ENCODE measurements at regions not wholly inside any gene's neighbourhood (a gene's known extent, or its start where the extent isn't known, plus 50 kb on each side); places are given as distances from the start of the nearest gene placed in this dataset.

GRCh38 chr1:83631851-83632250 is 367.1 kb downstream of the TTLL7 start:
- no TSS peak for BruUV-seq (replicated peaks)
- CTCF ChIA-PET: no interaction called here

More at GRCh38 chr1:83631851-83632250, 367.1 kb downstream of the TTLL7 start:
- no peaks in the 10 kb centered on the region for H3K9me3 ChIP-seq (replicated peaks; ENCODE audit: control insufficient read depth, insufficient read depth, low read length)
- no peaks in the 10 kb centered on the region for H3K36me3 ChIP-seq (ENCODE audit: control insufficient read depth in 2 of 2, insufficient read depth in 2 of 2, low read length in 1 of 2)
- ChIA-PET SMC1A (ENCODE audit: uncharacterized antibody, unreplicated experiment) (interaction anchor here (0.7 to 1.3 kb wide), 2 partner anchors 9 to 679 kb away, joined by 3 to 4 read pairs; no protein-coding TSS in a partner anchor), POLR2A (no interaction called here), RAD21 (ENCODE audit: unreplicated experiment) (no interaction called here)
- in situ Hi-C loops (cut with MboI): no loop called here
- FAIRE-seq: no peak
- no peak overlapping the region for H2AFZ ChIP-seq (ENCODE audit: control insufficient read depth, low read depth, low read length)
- intact Hi-C loops (cut with micrococcal nuclease; ENCODE audit: unreplicated experiment): no loop called here
- H3K79me2 ChIP-seq (ENCODE audit: control insufficient read depth, insufficient read depth, low read length): no peaks in the 10 kb centered on the region
- no peaks in the 10 kb centered on the region for H3K27me3 ChIP-seq (replicated peaks in 1 of 2; ENCODE audit: control insufficient read depth in 2 of 2, insufficient read depth in 2 of 2, low read length in 1 of 2)
- no peak overlapping the region for H3K4me2 ChIP-seq (ENCODE audit: control insufficient read depth, insufficient read depth)
- H3K4me1 ChIP-seq (ENCODE audit: control insufficient read depth, insufficient read depth, low read length): no peaks in the 10 kb centered on the region
- H4K20me1 ChIP-seq (ENCODE audit: control insufficient read depth, insufficient read depth): no peaks in the 10 kb centered on the region
- no peak overlapping the region for H3K4me3 ChIP-seq
- H3K9ac ChIP-seq (ENCODE audit: control insufficient read depth, insufficient read depth, low read length): no peak overlapping the region
- TF ChIP-seq FOXK2 (IDR thresholded peaks at IDR 0.05): no peak
- TF ChIP-seq ZZZ3 (IDR thresholded peaks at IDR 0.05; ENCODE audit: control insufficient read depth, insufficient read length, low read depth): no peak
- TF ChIP-seq STAT1 (conservative IDR thresholded peaks at IDR 0.05): no peak
- TF ChIP-seq, protein P1, sequence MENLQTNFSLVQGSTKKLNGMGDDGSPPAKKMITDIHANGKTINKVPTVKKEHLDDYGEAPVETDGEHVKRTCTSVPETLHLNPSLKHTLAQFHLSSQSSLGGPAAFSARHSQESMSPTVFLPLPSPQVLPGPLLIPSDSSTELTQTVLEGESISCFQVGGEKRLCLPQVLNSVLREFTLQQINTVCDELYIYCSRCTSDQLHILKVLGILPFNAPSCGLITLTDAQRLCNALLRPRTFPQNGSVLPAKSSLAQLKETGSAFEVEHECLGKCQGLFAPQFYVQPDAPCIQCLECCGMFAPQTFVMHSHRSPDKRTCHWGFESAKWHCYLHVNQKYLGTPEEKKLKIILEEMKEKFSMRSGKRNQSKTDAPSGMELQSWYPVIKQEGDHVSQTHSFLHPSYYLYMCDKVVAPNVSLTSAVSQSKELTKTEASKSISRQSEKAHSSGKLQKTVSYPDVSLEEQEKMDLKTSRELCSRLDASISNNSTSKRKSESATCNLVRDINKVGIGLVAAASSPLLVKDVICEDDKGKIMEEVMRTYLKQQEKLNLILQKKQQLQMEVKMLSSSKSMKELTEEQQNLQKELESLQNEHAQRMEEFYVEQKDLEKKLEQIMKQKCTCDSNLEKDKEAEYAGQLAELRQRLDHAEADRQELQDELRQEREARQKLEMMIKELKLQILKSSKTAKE (IDR thresholded peaks at IDR 0.05; ENCODE audit: low read depth, poor library complexity, severe bottlenecking): no peak
- TF ChIP-seq RFX5 (IDR thresholded peaks at IDR 0.05; ENCODE audit: low read depth, low read length): no peak
- TF ChIP-seq ZNF384 (IDR thresholded peaks at IDR 0.05; ENCODE audit: borderline replicate concordance, low read depth, low read length): no peak
- TF ChIP-seq PAX5 (IDR thresholded peaks at IDR 0.05; ENCODE audit: borderline replicate concordance, low read depth, low read length): no peak
- TF ChIP-seq TAF1 (IDR thresholded peaks at IDR 0.05; ENCODE audit: borderline replicate concordance, low read depth, low read length): no peak
- no peak for TF ChIP-seq ATF7 (IDR thresholded peaks at IDR 0.05; ENCODE audit: low read depth)
- TF ChIP-seq ZNF687 (IDR thresholded peaks at IDR 0.05): no peak
- TF ChIP-seq JUND (IDR thresholded peaks at IDR 0.05; ENCODE audit: low read depth, low read length): no peak
- TF ChIP-seq, protein P2, sequence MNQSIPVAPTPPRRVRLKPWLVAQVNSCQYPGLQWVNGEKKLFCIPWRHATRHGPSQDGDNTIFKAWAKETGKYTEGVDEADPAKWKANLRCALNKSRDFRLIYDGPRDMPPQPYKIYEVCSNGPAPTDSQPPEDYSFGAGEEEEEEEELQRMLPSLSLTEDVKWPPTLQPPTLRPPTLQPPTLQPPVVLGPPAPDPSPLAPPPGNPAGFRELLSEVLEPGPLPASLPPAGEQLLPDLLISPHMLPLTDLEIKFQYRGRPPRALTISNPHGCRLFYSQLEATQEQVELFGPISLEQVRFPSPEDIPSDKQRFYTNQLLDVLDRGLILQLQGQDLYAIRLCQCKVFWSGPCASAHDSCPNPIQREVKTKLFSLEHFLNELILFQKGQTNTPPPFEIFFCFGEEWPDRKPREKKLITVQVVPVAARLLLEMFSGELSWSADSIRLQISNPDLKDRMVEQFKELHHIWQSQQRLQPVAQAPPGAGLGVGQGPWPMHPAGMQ (IDR thresholded peaks at IDR 0.05; ENCODE audit: borderline replicate concordance): no peak
- no peak for TF ChIP-seq RELA (IDR thresholded peaks at IDR 0.05; ENCODE audit: borderline replicate concordance, partially characterized antibody)
- TF ChIP-seq, protein P3, sequence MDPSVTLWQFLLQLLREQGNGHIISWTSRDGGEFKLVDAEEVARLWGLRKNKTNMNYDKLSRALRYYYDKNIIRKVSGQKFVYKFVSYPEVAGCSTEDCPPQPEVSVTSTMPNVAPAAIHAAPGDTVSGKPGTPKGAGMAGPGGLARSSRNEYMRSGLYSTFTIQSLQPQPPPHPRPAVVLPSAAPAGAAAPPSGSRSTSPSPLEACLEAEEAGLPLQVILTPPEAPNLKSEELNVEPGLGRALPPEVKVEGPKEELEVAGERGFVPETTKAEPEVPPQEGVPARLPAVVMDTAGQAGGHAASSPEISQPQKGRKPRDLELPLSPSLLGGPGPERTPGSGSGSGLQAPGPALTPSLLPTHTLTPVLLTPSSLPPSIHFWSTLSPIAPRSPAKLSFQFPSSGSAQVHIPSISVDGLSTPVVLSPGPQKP (IDR thresholded peaks at IDR 0.05; ENCODE audit: low read depth, low read length): no peak
- no peak for TF ChIP-seq SMAD5 (IDR thresholded peaks at IDR 0.05; ENCODE audit: low read depth)
- TF ChIP-seq MAX (IDR thresholded peaks at IDR 0.05; ENCODE audit: low read depth, low read length): no peak
- WGBS (ENCODE audit: insufficient coverage, insufficient replicate concordance, low lambda C conversion rate, missing lambda C conversion rate): 63% methylated on average over 6 of the region's 6 CpGs
- no peak for ATAC-seq
- DNase-seq (ENCODE audit: low read depth, low spot score): no peak
- no peak overlapping the region for H3K27ac ChIP-seq (ENCODE audit: control insufficient read depth, insufficient read depth)
